GM12801 (cell line): ENCODE measurements at regions not wholly inside any gene's neighbourhood (a gene's known extent, or its start where the extent isn't known, plus 50 kb on each side); places are given as distances from the start of the nearest gene placed in this dataset.

ENCODE experiments used
- TF ChIP-seq, protein P1 (sequence below): IDR thresholded peaks from one replicate; pipeline ENCODE4 v1.5.1; 2011; ENCODE audit warnings: control low read depth; ENCODE audit not compliant: insufficient read length; ENCODE audit errors: extremely low read depth

DNA sequence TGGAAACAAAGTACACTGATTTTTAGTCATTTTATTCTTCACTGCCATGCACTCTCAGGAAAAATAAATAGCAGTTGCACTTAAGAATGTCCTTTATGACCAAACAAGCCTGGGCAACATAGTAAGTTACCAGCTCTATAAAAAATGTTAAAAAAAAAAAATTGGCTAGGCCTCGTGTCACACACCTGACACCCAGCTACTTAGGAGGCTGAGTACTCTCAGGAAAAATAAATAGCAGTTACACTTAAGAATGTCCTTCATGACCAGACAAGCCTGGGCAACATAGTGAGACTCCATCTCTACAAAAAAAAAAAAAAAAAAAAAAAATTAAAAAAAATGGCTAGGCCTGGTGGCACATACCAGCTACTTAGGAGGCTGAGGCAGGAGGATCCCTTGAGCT lies 304.6 kb downstream of the SLCO4C1 start:
- TF ChIP-seq, protein P1, sequence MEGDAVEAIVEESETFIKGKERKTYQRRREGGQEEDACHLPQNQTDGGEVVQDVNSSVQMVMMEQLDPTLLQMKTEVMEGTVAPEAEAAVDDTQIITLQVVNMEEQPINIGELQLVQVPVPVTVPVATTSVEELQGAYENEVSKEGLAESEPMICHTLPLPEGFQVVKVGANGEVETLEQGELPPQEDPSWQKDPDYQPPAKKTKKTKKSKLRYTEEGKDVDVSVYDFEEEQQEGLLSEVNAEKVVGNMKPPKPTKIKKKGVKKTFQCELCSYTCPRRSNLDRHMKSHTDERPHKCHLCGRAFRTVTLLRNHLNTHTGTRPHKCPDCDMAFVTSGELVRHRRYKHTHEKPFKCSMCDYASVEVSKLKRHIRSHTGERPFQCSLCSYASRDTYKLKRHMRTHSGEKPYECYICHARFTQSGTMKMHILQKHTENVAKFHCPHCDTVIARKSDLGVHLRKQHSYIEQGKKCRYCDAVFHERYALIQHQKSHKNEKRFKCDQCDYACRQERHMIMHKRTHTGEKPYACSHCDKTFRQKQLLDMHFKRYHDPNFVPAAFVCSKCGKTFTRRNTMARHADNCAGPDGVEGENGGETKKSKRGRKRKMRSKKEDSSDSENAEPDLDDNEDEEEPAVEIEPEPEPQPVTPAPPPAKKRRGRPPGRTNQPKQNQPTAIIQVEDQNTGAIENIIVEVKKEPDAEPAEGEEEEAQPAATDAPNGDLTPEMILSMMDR: no peak

DNA sequence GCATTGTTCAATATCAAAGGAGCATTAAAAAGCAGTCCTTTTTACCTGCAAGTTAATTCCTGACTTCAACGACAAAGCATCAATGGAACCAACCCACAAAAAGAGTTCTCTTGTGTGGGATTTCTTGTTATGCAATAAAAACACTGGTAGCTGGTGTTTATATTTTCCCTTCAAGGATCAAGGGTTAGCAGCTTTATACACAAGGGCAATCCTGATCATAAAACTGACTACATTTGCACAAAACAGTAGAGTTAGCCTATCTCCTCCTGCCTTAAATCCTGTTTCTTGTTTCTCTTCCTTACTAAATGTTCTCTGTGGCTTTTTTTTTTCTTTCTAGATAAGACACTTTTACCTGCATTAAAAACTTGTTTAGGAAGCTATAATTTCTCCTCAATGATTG lies 306.4 kb downstream of the SLCO4C1 start:
- TF ChIP-seq, protein P1: no peak

DNA sequence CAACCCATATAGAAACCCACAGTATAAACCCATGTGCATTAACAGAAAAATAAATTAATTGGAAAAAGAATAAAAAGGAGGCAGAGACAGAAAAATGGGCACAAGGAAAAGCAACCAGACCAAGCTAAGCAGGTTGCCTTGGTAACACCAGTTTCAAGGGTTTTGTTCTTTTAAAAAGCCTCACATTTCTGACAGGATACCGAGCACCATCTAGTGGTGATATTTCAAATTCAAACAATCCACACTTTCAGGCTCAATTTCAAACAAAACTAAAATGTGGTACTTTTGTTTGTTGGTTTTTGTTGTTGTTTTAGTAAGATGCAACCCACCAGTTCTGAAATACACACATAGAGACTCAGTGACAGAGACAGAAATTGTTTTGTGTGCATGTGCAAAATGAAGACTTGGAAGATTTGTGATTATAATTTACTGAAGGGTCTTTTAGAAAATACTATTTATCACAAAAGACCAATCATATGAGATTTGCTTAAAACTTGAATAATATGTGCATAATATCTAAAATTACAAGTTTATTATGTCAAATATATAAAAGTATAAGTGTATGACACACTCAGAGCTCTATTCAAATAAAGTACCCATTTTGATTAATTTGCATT lies 318.2 kb downstream of the SLCO4C1 start:
- TF ChIP-seq, protein P1: no peak

DNA sequence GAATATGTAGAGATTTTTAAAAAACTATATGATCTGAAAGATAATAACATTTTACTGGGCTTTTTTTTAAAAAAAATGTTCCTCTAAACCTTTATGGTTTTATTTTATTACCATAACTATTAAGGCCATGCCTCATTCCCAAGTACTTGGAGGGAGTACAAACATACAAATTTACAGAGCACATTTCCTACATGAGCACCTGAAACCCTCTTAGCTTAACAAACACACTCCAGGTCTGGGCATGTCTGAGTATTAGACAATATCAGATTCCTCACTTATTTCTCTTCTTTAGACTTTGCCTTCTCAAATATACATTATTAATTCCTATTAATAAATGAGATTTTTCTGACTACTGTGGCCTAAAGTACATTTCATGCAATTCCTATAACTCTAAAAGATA lies 319.2 kb downstream of the SLCO4C1 start:
- TF ChIP-seq, protein P1: no peak

DNA sequence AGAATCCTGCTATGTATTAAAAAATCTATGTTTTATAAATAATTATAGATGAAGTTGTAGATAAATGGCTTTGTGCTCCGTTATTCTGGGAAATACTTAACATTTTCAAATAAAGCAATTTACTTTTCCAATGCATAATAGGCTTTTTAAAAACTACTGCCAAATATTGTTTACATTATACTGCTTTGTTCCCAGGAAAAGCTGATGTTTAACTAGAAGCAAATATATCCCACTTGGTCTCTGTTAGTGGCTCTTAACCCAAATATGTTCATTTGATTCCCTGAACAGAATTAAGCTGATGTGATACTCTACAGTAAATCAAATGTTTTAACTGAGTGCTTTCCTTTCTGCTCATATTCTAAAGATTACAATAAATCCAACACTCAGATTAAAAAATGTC lies 326.3 kb downstream of the SLCO4C1 start:
- TF ChIP-seq, protein P1: no peak

DNA sequence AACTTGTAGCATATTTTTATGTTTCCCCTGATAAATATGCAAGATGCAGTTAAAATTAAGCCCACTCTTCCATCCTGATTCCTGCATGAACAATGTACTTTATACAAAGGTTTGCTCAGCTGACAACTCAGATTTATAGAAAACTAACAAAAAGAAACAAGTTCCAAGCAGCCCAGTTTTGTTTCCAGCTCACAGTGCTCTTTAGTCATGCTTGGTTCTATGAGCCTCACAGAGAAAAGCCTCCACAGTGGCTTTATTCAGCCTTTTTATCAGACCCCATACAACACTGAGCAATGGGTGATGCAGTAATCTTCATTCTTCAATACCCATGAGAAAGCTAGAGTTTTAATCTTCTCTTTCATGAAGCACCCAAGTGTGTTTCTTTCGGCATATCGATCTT lies 329.6 kb downstream of the SLCO4C1 start:
- TF ChIP-seq, protein P1: no peak

DNA sequence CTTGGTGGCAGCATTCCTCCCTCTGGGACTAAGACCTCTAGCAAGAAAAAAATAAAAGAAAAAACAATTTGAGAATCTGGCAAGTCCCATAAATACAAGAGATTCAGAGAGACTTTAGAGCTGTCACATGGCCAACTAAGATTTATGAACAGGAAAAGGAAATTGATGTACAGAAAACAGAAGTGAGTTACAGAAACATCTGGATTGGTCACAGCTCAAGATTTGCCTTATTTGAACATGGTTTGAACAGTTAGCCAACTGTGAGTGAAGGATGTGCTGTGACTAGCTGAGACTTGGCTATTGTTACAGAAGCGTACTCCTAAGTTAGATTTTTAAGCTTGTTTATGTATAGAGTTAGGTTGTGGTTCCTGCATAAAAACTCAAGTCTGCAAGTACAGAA lies 340.2 kb downstream of the SLCO4C1 start:
- TF ChIP-seq, protein P1: no peak

DNA sequence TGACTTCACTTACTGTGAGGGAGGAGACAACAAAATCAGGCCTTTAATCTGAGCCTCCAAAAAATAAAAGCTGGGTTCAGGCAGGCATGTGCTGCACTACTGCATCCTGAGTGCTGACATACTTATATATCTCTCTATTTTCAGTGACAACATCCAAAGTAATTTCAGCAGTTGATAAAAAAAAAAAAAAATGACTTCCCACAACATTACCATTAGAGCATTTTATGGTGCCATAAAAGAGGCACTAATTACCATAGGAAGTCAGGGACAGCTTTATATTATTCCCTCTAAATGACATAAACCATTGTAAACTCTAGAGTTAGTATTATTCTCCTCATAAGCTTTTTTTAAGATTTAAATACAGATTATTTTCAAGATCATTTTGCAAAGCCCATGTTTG lies 346.1 kb downstream of the SLCO4C1 start:
- TF ChIP-seq, protein P1: no peak
